H9 (cell line): ENCODE measurements at regions not wholly inside any gene's neighbourhood (a gene's known extent, or its start where the extent isn't known, plus 50 kb on each side); places are given as distances from the start of the nearest gene placed in this dataset.

ENCODE experiments used
- DNase-seq: peaks from one replicate; pipeline ENCODE4 v3.0.0-alpha.2; 2017
- H2AFZ ChIP-seq: one replicate; pipeline ENCODE4 v1.6.1; 2013; ENCODE audit warnings: mild to moderate bottlenecking, low read length, control low read depth, moderate library complexity
- H2AK5ac ChIP-seq: 2 replicates; pipeline ENCODE4 v1.6.1; 2013; ENCODE audit warnings: low read length, control low read depth, mixed read lengths; ENCODE audit not compliant: insufficient read length
- H2BK120ac ChIP-seq: one replicate; pipeline ENCODE4 v1.6.1; 2013; ENCODE audit warnings: low read depth, mild to moderate bottlenecking, low read length, control low read depth, inconsistent platforms; ENCODE audit not compliant: poor library complexity, severe bottlenecking
- H2BK12ac ChIP-seq: 2 replicates; pipeline ENCODE4 v1.6.1; 2013; ENCODE audit warnings: low read length, control low read depth, mixed read lengths, low read depth; ENCODE audit not compliant: insufficient read length
- H2BK15ac ChIP-seq: 2 replicates; pipeline ENCODE4 v1.6.1; 2013; ENCODE audit warnings: low read depth, low read length, control low read depth
- H2BK20ac ChIP-seq: one replicate; pipeline ENCODE4 v1.6.1; 2013; ENCODE audit warnings: low read depth, mild to moderate bottlenecking, low read length, control low read depth, inconsistent platforms; ENCODE audit not compliant: poor library complexity, severe bottlenecking
- H2BK5ac ChIP-seq: 2 replicates; pipeline ENCODE4 v1.6.1; 2013; ENCODE audit warnings: low read length, control low read depth, mixed read lengths; ENCODE audit not compliant: insufficient read length
- H3K14ac ChIP-seq: 2 replicates; pipeline ENCODE4 v1.6.1; 2013; ENCODE audit warnings: low read length, control low read depth; ENCODE audit not compliant: insufficient read depth
- H3K18ac ChIP-seq: 2 replicates; pipeline ENCODE4 v1.6.1; 2013; ENCODE audit warnings: low read depth, mild to moderate bottlenecking, mixed read lengths, low read length, control low read depth; ENCODE audit not compliant: insufficient read length
- H3K23ac ChIP-seq: 2 replicates; pipeline ENCODE4 v1.6.1; 2013; ENCODE audit warnings: low read length, control low read depth, mixed read lengths, low read depth; ENCODE audit not compliant: insufficient read length
- H3K23me2 ChIP-seq: 2 replicates; pipeline ENCODE4 v1.6.1; 2013; ENCODE audit warnings: low read depth, mild to moderate bottlenecking, mixed read lengths, low read length, control low read depth; ENCODE audit not compliant: insufficient read length, poor library complexity, severe bottlenecking
- H3K27ac ChIP-seq: 2 replicates; pipeline ENCODE4 v1.5.1; 2013; ENCODE audit warnings: low read length, control low read depth, mixed read lengths, low read depth; ENCODE audit not compliant: insufficient read length
- H3K27me3 ChIP-seq: 2 replicates; pipeline ENCODE4 v1.6.1; 2013; ENCODE audit warnings: low read length, control low read depth, inconsistent platforms; ENCODE audit not compliant: insufficient read depth
- H3K4ac ChIP-seq: 2 replicates; pipeline ENCODE4 v1.6.1; 2013; ENCODE audit warnings: low read depth, mild to moderate bottlenecking, control low read depth, inconsistent platforms, low read length, moderate library complexity
- H3K4me1 ChIP-seq: 2 replicates; pipeline ENCODE4 v1.6.1; 2013; ENCODE audit warnings: low read length, control low read depth, inconsistent platforms; ENCODE audit not compliant: insufficient read depth
- H3K4me2 ChIP-seq: 2 replicates; pipeline ENCODE4 v1.6.1; 2013; ENCODE audit warnings: low read length, control low read depth, mixed read lengths; ENCODE audit not compliant: insufficient read length, insufficient read depth
- H3K56ac ChIP-seq: 2 replicates; pipeline ENCODE4 v1.6.1; 2013; ENCODE audit warnings: low read depth, mild to moderate bottlenecking, mixed read lengths, low read length, control low read depth; ENCODE audit not compliant: insufficient read length
- H3K79me1 ChIP-seq: 2 replicates; pipeline ENCODE4 v1.6.1; 2013; ENCODE audit warnings: low read depth, mild to moderate bottlenecking, moderate library complexity, low read length, control low read depth, inconsistent platforms; ENCODE audit not compliant: insufficient read depth, poor library complexity, severe bottlenecking
- H3K79me2 ChIP-seq: 2 replicates; pipeline ENCODE4 v1.6.1; 2013; ENCODE audit warnings: low read length, control low read depth, inconsistent platforms; ENCODE audit not compliant: insufficient read depth
- H3K9ac ChIP-seq: 2 replicates; pipeline ENCODE4 v1.6.1; 2013; ENCODE audit warnings: low read length, control low read depth, mixed read lengths; ENCODE audit not compliant: insufficient read length; ENCODE audit errors: extremely low read depth
- H3K9me3 ChIP-seq: one replicate; pipeline ENCODE4 v1.6.1; 2013; ENCODE audit warnings: low read depth, low read length, inconsistent platforms; ENCODE audit not compliant: control insufficient read depth
- H3T11ph ChIP-seq: one replicate; pipeline ENCODE4 v1.6.1; 2013; ENCODE audit warnings: mild to moderate bottlenecking, low read length, control low read depth, inconsistent platforms
- H4K20me1 ChIP-seq: one replicate; pipeline ENCODE4 v1.6.1; 2013; ENCODE audit not compliant: control insufficient read depth, insufficient read length, insufficient read depth
- H4K5ac ChIP-seq: 2 replicates; pipeline ENCODE4 v1.6.1; 2013; ENCODE audit warnings: low read depth, mild to moderate bottlenecking, mixed read lengths, low read length, control low read depth; ENCODE audit not compliant: insufficient read length
- H4K8ac ChIP-seq: replicated peaks from 2 replicates; pipeline ENCODE4 v1.6.1; 2013; ENCODE audit warnings: low read length, control low read depth, mixed read lengths, low read depth; ENCODE audit not compliant: insufficient read length
- H4K91ac ChIP-seq: 2 replicates; pipeline ENCODE4 v1.6.1; 2013; ENCODE audit warnings: low read depth, mild to moderate bottlenecking, moderate library complexity, mixed read lengths, low read length, control low read depth; ENCODE audit not compliant: insufficient read length
- H3K27ac Mint-ChIP-seq, 3 experiments: 2 replicates in 2 of 3; 3 replicates in 1 of 3; pipeline ENCODE4 v1.8.0; 2020 to 2021; ENCODE audit warnings: mixed read lengths in 3 of 3, mild to moderate bottlenecking in 1 of 3, moderate library complexity in 1 of 3
- H3K27me3 Mint-ChIP-seq: 2 replicates; pipeline ENCODE4 v1.8.0; 2021; ENCODE audit warnings: low read depth, mild to moderate bottlenecking, moderate library complexity, mixed read lengths
- H3K36me3 Mint-ChIP-seq, 3 experiments: 2 replicates in 2 of 3; 3 replicates in 1 of 3; pipeline ENCODE4 v1.8.0; 2020 to 2021; ENCODE audit warnings: low read depth in 3 of 3, mixed read lengths in 3 of 3; ENCODE audit not compliant: insufficient read depth in 1 of 3
- H3K4me1 Mint-ChIP-seq, 2 experiments: 2 replicates each; pipeline ENCODE4 v1.8.0; 2020; ENCODE audit warnings: mixed read lengths in 2 of 2
- H3K4me3 Mint-ChIP-seq, 2 experiments: 2 replicates in 1 of 2; 3 replicates in 1 of 2; pipeline ENCODE4 v1.8.0; 2020 to 2021; ENCODE audit warnings: mild to moderate bottlenecking in 2 of 2, mixed read lengths in 2 of 2, moderate library complexity in 1 of 2
- H3K9me3 Mint-ChIP-seq, 2 experiments: 2 replicates in 1 of 2; 3 replicates in 1 of 2; pipeline ENCODE4 v1.8.0; 2020; ENCODE audit warnings: mild to moderate bottlenecking in 2 of 2, mixed read lengths in 2 of 2, moderate library complexity in 1 of 2
- CTCF ChIP-seq: fragments of 200-600 bp; sonication (generic); conservative IDR thresholded peaks from 3 replicates; pipeline ENCODE4 v1.8.0; 2021; ENCODE audit warnings: antibody characterized with exemption, mild to moderate bottlenecking
- WGBS: extraction: QIAGEN DNeasy Blood & Tissue Kit; methylation state at CpG from one replicate; pipeline ENCODE4 v1.1.7; 2013; ENCODE audit warnings: missing lambda C conversion rate, low lambda C conversion rate, mixed read lengths; ENCODE audit not compliant: insufficient read length; ENCODE audit errors: extremely low coverage; 5-methylcytosine and 5-hydroxymethylcytosine counted together

- no peak for TF ChIP-seq CTCF
- H3K36me3 Mint-ChIP-seq: no peaks in the 10 kb centered on the region
- Histone ChIP-seq H3K18ac (no peak overlapping the region), H2AK5ac (no peak overlapping the region), H3K79me2 (no peaks in the 10 kb centered on the region), H3T11ph (no peak overlapping the region), H2BK20ac (no peak overlapping the region), H4K5ac (no peak overlapping the region), H3K27me3 (no peaks in the 10 kb centered on the region), H3K79me1 (no peaks in the 10 kb centered on the region), H3K4me1 (no peaks in the 10 kb centered on the region), H3K4ac (no peak overlapping the region), H2BK120ac (no peak overlapping the region), H4K91ac (no peak overlapping the region), H3K27ac (no peak overlapping the region), H4K8ac (no peak overlapping the region), H3K9me3 (no peaks in the 10 kb centered on the region), H3K9ac (no peak overlapping the region), H2BK15ac (no peak overlapping the region), H4K20me1 (no peaks in the 10 kb centered on the region), H2BK5ac (no peak overlapping the region), H3K4me2 (no peak overlapping the region), H3K23ac (no peak overlapping the region), H2AFZ (no peak overlapping the region), H2BK12ac (no peak overlapping the region), H3K23me2 (no peaks in the 10 kb centered on the region), H3K56ac (no peak overlapping the region), H3K14ac (no peak overlapping the region)
- no peaks in the 10 kb centered on the region; a peak in 1 of 5 replicates for H3K9me3 Mint-ChIP-seq
- H3K27me3 Mint-ChIP-seq: peaks cover 4% of the 10 kb centered on the region
- peaks cover 6 to 9% of the 10 kb centered on the region in 2 experiments for H3K4me1 Mint-ChIP-seq
- DNase-seq: no peak
- WGBS: no CpG with 5 or more reads among the region's 2 CpGs
- H3K27ac Mint-ChIP-seq: no peak overlapping the region
- H3K4me3 Mint-ChIP-seq: no peak overlapping the region
Observed at GRCh38 chr17:27398691-27399090, 57.6 kb upstream of the KSR1 start.
